ENCODE measurements at regions not wholly inside any gene's neighbourhood (a gene's known extent, or its start where the extent isn't known, plus 50 kb on each side); places are given as distances from the start of the nearest gene placed in this dataset.
A peak's percentile ranks its signal among the peaks of the same experiment; 100 is the strongest.

- DNase-seq (ENCODE audit: low read depth, low spot score): no peak
- no peak overlapping the region for H3K4me3 ChIP-seq (ENCODE audit: low read length)
Measured at GRCh38 chr5:110018509-110018908, 328.8 kb downstream of the MAN2A1 start.

DNA sequence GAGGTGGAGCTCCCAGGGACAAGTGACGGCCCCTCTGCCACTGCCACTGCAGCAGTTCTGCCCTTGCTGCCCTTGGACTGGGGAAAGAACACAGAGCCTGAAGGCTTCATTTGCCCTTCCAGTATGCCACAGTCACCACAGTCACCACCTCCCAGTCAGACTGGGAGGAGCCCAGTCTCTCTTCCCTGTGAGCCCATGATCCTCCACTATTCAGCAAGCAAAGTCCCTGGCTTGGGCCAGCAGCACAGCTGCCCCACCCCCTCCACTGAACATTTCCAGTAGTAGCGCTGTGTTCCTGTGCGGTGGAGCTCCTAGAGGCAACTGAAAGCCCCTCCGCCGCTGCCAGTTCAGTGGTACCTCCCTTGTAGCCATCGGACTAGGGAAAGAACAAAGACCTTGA lies 329.4 kb downstream of the MAN2A1 start:
- H3K4me3 ChIP-seq (ENCODE audit: low read length): no peak overlapping the region
- DNase-seq (ENCODE audit: low read depth, low spot score): no peak

DNA sequence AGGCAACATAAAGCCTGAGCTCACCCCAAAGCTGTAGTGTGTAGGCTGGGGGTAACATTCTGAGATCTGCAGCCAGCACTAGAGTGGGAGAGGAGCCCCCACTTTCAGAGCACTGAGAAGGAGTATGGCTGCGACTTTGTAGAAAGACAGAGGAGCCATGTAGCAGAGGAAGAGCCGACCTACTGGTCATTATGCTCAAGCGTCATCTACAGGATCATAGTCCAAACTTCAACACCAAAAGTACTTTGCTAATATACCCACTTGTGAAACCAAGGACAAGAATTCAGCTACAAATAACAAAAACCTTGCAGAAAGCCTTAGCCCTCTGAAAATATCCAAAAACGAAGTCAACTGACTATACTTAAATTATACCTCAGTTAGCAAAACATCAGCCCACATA lies 330.1 kb downstream of the MAN2A1 start:
- H3K4me3 ChIP-seq (ENCODE audit: low read length): no peak overlapping the region
- no peak for DNase-seq (ENCODE audit: low read depth, low spot score)

DNA sequence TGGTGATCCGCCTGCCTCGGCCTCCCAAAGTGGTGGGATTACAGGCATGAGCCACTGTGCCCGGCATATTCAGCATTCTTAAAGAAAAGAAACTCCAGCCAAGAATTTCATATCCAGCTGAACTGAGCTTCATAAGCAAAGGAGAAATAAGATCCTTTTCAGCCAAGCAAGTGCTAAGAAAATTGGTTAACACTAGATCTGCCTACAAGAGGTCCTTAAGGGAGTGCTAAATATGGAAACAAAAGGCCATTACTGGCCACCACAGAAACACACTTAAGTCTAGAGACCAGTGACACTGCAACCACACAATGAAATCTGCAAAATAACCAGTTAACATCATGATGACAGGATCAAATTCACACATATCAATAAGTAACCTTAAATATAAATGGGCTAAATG lies 331.5 kb downstream of the MAN2A1 start:
- H3K4me3 ChIP-seq (ENCODE audit: low read length): no peak overlapping the region
- DNase-seq (ENCODE audit: low read depth, low spot score): no peak

- DNase-seq (ENCODE audit: low read depth, low spot score): no peak
- no peak overlapping the region for H3K4me3 ChIP-seq (ENCODE audit: low read length)
Measured at GRCh38 chr5:110025160-110025559, 335.4 kb downstream of the MAN2A1 start.

DNA sequence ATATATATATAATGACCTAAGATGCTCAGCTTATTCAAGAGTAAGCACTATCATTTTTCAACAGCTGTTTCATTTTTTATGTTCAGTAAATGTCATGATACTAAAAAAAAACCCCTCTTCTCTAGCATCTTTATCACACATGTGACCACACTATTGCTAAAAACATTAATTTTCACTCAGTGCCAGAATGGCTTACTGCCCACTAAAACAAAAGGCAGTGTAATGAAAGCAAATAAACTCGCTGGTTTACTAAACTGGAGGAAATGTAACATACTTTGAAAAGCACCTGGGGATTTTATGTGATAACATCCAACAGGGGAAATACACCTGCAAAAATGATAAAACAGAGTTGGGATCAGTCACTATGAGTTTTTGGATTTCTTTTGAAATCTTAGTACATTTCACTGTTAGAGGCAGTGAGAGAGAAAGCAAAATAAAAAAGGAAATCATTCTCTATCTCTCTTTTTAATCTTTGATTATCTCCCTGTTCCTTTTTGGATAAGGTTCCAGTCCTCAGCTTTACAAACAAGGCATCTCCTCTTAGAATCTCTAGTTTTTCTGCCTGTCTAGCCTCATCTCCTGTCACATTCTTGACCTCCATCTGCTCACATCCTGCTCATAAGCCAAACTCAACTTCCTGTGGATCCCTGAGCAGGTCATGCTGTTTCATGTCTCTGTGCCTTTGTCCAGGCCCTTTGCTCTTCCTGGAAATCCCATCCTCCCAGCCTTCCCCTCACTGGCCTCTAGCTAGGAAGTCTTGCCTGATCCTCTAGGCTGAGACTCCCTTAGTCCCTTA lies 338.0 kb downstream of the MAN2A1 start:
- no peak overlapping the region for H3K4me3 ChIP-seq (ENCODE audit: low read length)
- DNase-seq (ENCODE audit: low read depth, low spot score): no peak

DNA sequence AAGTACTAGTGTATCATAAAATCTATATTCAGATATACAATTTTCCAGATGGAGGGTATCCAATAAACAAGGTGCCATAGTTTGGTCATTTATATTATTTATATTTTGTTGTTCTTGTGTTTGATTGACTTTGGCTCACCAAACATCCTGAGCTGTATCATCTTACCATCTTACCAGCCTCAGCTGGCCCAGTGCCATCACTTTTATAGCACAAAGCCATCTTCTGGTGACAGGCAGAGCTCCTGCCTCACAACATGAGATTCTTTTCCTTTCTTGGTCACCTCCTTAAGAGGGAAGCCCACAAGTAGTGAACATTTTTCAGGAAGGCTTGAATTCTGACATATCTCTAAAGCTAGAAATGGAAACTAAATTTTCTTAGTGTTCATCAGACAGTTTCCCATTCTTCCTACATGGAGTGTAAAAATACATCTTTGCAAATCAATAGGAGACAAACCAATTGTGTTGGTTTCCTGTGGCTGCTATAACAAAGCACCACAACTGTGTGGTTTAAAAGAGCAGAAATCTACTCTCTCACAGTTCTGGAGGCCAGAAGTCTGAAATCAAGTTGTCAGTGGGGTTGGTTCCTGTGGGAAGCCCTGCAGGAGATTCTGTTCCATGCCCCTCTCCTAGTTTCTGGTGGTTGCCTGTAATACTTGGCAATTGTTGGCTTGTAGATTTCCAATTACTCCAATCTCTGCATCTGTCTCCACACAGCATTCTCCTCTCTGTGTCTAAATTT lies 341.8 kb downstream of the MAN2A1 start:
- no peak overlapping the region for H3K4me3 ChIP-seq (ENCODE audit: low read length)
- peak; percentile 32 for DNase-seq (ENCODE audit: low read depth, low spot score)

GRCh38 chr5:110032376-110032775 lies 342.6 kb downstream of the MAN2A1 start:
- no peak for DNase-seq (ENCODE audit: low read depth, low spot score)
- no peak overlapping the region for H3K4me3 ChIP-seq (ENCODE audit: low read length)

GRCh38 chr5:110034056-110034600 lies 344.4 kb downstream of the MAN2A1 start:
- DNase-seq (ENCODE audit: low read depth, low spot score): no peak
- no peak overlapping the region for H3K4me3 ChIP-seq (ENCODE audit: low read length)

DNA sequence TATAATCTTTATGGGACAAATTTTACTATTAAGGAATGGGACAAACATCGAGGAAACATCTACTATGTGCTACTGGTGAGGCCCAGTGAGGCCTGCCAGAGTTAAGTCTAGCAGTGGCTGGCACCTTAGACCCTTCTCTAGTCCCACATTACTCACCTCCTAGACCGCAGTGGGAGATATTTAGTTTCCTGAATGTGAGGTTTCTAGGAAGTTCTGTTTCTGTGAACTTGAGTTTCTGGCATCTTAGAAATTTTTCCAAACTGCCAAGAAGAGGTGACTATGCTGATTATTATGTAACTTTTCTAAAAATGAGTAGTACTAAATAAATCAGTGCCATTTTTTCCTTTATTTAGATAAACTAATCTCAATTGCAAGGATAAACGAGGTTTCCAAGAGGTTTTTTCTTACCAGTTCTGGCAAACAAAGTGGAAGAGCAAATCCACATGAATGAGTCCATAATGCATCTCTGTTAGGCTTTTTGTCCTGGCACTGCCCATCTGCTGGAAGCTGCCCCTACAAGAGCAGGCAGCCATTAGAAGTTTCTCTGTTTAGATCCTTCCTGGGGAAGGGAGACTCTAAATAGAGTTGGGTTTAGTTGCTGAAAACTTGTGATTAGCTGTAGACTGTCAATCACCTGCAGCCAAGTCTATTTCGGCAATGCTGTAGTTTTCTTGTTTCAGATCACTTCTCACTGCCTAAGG lies 348.7 kb downstream of the MAN2A1 start:
- no peak for DNase-seq (ENCODE audit: low read depth, low spot score)

DNA sequence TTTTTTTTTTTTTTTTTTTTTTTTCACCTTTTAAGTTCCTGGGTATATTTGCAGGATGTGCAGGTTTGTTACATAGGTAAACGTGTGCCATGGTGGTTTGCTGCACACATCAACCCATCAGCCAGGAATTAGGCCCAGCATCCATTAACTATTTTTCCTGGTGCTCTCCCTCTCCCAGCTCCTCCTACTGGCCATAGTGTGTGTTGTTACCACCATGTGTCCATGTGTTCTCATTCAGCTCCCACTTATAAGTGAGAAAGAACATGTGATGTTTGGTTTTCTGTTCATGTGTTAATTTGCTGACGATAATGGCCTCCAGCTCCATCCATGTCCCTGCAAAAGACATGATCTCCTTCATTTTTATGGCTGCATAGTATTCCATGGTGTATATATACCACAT lies 350.5 kb downstream of the MAN2A1 start:
- no peak overlapping the region for H3K4me3 ChIP-seq (ENCODE audit: low read length)
- no peak for DNase-seq (ENCODE audit: low read depth, low spot score)

More for the DNA sequence above, 348.7 kb downstream of the MAN2A1 start:
- no peak overlapping the region for H3K4me3 ChIP-seq (ENCODE audit: low read length)

DNA sequence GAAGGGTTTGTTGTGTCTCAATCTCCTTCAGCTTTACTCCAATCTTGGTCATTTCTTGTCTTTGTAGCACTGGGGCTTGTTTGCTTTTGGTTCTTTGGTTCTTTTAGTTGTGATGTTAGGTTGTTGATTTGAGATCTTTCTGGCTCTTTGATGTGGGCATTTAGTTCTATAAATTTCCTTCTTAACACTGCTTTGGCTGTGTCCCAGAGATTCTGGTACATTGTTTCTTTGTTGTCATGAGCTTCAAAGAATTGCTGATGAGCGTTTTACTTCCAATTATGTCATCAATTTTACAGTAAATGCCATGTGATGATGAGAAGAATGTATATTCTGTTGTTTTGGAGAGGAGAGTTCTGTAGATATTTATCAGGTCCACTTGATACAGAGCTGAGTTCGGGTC lies 353.3 kb downstream of the MAN2A1 start:
- H3K4me3 ChIP-seq (ENCODE audit: low read length): no peak overlapping the region
- no peak for DNase-seq (ENCODE audit: low read depth, low spot score)

DNA sequence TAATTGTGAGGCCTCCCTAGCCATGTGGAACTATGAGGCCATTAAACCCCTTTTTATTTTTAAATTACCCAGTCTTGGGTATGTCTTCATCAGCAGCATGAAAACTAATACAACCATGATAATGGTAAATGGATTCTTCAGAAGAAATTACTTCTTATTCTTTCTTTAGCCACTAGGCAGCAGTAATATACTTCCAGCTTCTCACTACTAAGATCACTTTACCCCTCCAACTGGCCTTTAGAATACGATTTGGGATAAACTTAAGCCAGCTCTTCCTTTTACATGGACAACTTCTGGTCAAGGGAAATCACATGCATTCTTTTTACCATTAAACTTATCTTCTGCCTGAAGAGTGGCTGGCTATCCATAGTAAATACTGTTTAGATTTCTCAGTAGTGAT lies 355.4 kb downstream of the MAN2A1 start:
- DNase-seq (ENCODE audit: low read depth, low spot score): no peak

GRCh38 chr5:110048491-110048890 lies 358.8 kb downstream of the MAN2A1 start:
- H3K4me3 ChIP-seq (ENCODE audit: low read length): no peak overlapping the region
- DNase-seq (ENCODE audit: low read depth, low spot score): no peak

More for the DNA sequence above, 355.4 kb downstream of the MAN2A1 start:
- H3K4me3 ChIP-seq (ENCODE audit: low read length): no peak overlapping the region

GRCh38 chr5:110049816-110050215 lies 360.1 kb downstream of the MAN2A1 start:
- H3K4me3 ChIP-seq (ENCODE audit: low read length): no peak overlapping the region
- DNase-seq (ENCODE audit: low read depth, low spot score): no peak

GRCh38 chr5:110050640-110051345 lies 361.1 kb downstream of the MAN2A1 start:
- no peak for DNase-seq (ENCODE audit: low read depth, low spot score)
- H3K4me3 ChIP-seq (ENCODE audit: low read length): no peak overlapping the region

- H3K4me3 ChIP-seq (ENCODE audit: low read length): no peak overlapping the region
- DNase-seq (ENCODE audit: low read depth, low spot score): no peak
Measured at GRCh38 chr5:110053205-110053604, 363.5 kb downstream of the MAN2A1 start.

DNA sequence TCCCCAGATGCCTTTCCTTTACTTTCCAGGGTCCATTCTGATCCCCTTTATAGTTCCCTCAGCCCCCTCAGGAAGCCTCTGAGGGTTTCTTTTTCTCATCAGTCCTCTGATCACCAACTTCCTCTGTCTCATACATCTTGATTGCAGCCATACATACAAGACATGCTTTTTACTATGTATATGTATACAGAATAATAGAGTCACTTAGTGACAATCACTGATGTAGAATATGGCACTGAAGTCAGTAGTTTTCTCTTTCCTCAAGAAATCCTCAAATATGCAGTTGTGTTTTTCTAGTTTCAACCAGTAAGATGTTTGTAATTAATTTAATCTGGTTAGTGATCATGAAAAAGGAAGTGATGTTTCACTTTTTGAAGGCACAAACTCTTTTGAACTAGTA lies 364.1 kb downstream of the MAN2A1 start:
- peak; percentile 36 for DNase-seq (ENCODE audit: low read depth, low spot score)
- no peak overlapping the region for H3K4me3 ChIP-seq (ENCODE audit: low read length)

- H3K4me3 ChIP-seq (ENCODE audit: low read length): no peak overlapping the region
- peak; percentile 98 for DNase-seq (ENCODE audit: low read depth, low spot score)
Measured at GRCh38 chr5:110054240-110054639, 364.5 kb downstream of the MAN2A1 start.

Data from Jurkat, Clone E6-1 (cell line).